Activated CD8-positive, alpha-beta memory T cell treated with anti-CD3 and anti-CD28 coated beads, Interleukin-2, amount 10 ng/mL, durations not matched to agents 7 days and 5 days (primary cell): ENCODE measurements at regions not wholly inside any gene's neighbourhood (a gene's known extent, or its start where the extent isn't known, plus 50 kb on each side); places are given as distances from the start of the nearest gene placed in this dataset.
"Not testable (repeated sequence)": the region's sequence is repeated elsewhere in the genome, so short reads cannot be mapped to it uniquely, and the experiment has no call there.

Source experiments
- ATAC-seq: fragments of 150-1000 bp; cut with Tn5 transposase; one replicate; pipeline ENCODE4 v1.10.0; 2021; ENCODE audit warnings: moderate library complexity
- CTCF ChIA-PET: fragments of 350-600 bp; sonication (Branson Sonifier 250); formaldehyde crosslinking; loops from one replicate; lab custom pipeline; 2021; ENCODE audit warnings: antibody characterized with exemption; lab: Charles Lee
- DNase-seq: peaks from one replicate; pipeline ENCODE4 v3.0.0-alpha.2; 2020
- H3K27ac Mint-ChIP-seq: one replicate; pipeline ENCODE4 v1.8.0; 2021; ENCODE audit warnings: mild to moderate bottlenecking, mixed read lengths
- H3K27me3 Mint-ChIP-seq: one replicate; pipeline ENCODE4 v1.8.0; 2021; ENCODE audit warnings: mixed read lengths
- H3K36me3 Mint-ChIP-seq: one replicate; pipeline ENCODE4 v1.8.0; 2021; ENCODE audit warnings: mild to moderate bottlenecking, mixed read lengths
- H3K4me1 Mint-ChIP-seq: one replicate; pipeline ENCODE4 v1.8.0; 2021; ENCODE audit warnings: mixed read lengths
- H3K4me3 Mint-ChIP-seq: one replicate; pipeline ENCODE4 v1.8.0; 2021; ENCODE audit warnings: mild to moderate bottlenecking, moderate library complexity, mixed read lengths
- H3K9me3 Mint-ChIP-seq: one replicate; pipeline ENCODE4 v1.8.0; 2022; ENCODE audit warnings: low read depth, mixed read lengths

- DNase-seq = no peak
- CTCF ChIA-PET = no interaction called here
- no peaks in the 10 kb centered on the region for H3K36me3 Mint-ChIP-seq
- no peaks in the 10 kb centered on the region for H3K4me1 Mint-ChIP-seq
- H3K4me3 Mint-ChIP-seq = no peak overlapping the region
- peaks cover 10% of the 10 kb centered on the region for H3K9me3 Mint-ChIP-seq
- no peaks in the 10 kb centered on the region for H3K27me3 Mint-ChIP-seq
- no peak overlapping the region for H3K27ac Mint-ChIP-seq
- ATAC-seq = no peak
Measured at GRCh38 chr11:21658654-21659193, 534.2 kb upstream of the ANO5 start.

- H3K27ac Mint-ChIP-seq, H3K9me3 Mint-ChIP-seq, CTCF ChIA-PET, DNase-seq, H3K36me3 Mint-ChIP-seq, ATAC-seq, H3K4me3 Mint-ChIP-seq, H3K27me3 Mint-ChIP-seq, H3K4me1 Mint-ChIP-seq: not testable (repeated sequence)
Measured at GRCh38 chr11:21659377-21659776, 533.5 kb upstream of the ANO5 start.

GRCh38 chr11:21659961-21660360 lies 532.9 kb upstream of the ANO5 start:
- ATAC-seq (no peak), DNase-seq (no peak)
- Mint-ChIP-seq H3K27ac (no peak overlapping the region), H3K27me3 (no peaks in the 10 kb centered on the region), H3K36me3 (no peaks in the 10 kb centered on the region), H3K4me1 (no peaks in the 10 kb centered on the region), H3K4me3 (no peak overlapping the region), H3K9me3 (peaks cover 10% of the 10 kb centered on the region)
- CTCF ChIA-PET = no interaction called here

GRCh38 chr11:21675049-21675616 lies 517.8 kb upstream of the ANO5 start:
- CTCF ChIA-PET = no interaction called here
- no peak overlapping the region for H3K4me3 Mint-ChIP-seq
- peaks cover 3% of the 10 kb centered on the region for H3K9me3 Mint-ChIP-seq
- no peak for DNase-seq
- ATAC-seq = no peak
- no peaks in the 10 kb centered on the region for H3K27me3 Mint-ChIP-seq
- no peaks in the 10 kb centered on the region for H3K36me3 Mint-ChIP-seq
- H3K4me1 Mint-ChIP-seq = no peaks in the 10 kb centered on the region
- no peak overlapping the region for H3K27ac Mint-ChIP-seq

GRCh38 chr11:21687643-21688042 lies 505.2 kb upstream of the ANO5 start:
- H3K27me3 Mint-ChIP-seq = no peaks in the 10 kb centered on the region
- H3K27ac Mint-ChIP-seq = no peak overlapping the region
- H3K36me3 Mint-ChIP-seq = no peaks in the 10 kb centered on the region
- DNase-seq (no peak), ATAC-seq (no peak)
- peaks cover 7% of the 10 kb centered on the region for H3K9me3 Mint-ChIP-seq
- H3K4me3 Mint-ChIP-seq = no peak overlapping the region
- H3K4me1 Mint-ChIP-seq = no peaks in the 10 kb centered on the region
- CTCF ChIA-PET = no interaction called here

- Mint-ChIP-seq H3K4me1 (no peaks in the 10 kb centered on the region), H3K27ac (no peak overlapping the region), H3K4me3 (no peak overlapping the region), H3K36me3 (no peaks in the 10 kb centered on the region), H3K9me3 (peaks cover 2% of the 10 kb centered on the region), H3K27me3 (no peaks in the 10 kb centered on the region)
- CTCF ChIA-PET = no interaction called here
- ATAC-seq (no peak), DNase-seq (no peak)
Measured at GRCh38 chr11:21704539-21704938, 488.3 kb upstream of the ANO5 start.

GRCh38 chr11:21707116-21707739 lies 485.7 kb upstream of the ANO5 start:
- H3K4me3 Mint-ChIP-seq = no peak overlapping the region
- H3K27ac Mint-ChIP-seq = no peak overlapping the region
- no peaks in the 10 kb centered on the region for H3K4me1 Mint-ChIP-seq
- CTCF ChIA-PET = no interaction called here
- no peak for ATAC-seq
- no peaks in the 10 kb centered on the region for H3K27me3 Mint-ChIP-seq
- H3K9me3 Mint-ChIP-seq = peaks cover 2% of the 10 kb centered on the region
- no peak for DNase-seq
- no peaks in the 10 kb centered on the region for H3K36me3 Mint-ChIP-seq

- no peak overlapping the region for H3K27ac Mint-ChIP-seq
- CTCF ChIA-PET = no interaction called here
- no peak overlapping the region for H3K4me3 Mint-ChIP-seq
- H3K9me3 Mint-ChIP-seq = peaks cover 2% of the 10 kb centered on the region
- ATAC-seq (no peak), DNase-seq (no peak)
- H3K4me1 Mint-ChIP-seq = no peaks in the 10 kb centered on the region
- H3K27me3 Mint-ChIP-seq = no peaks in the 10 kb centered on the region
- H3K36me3 Mint-ChIP-seq = no peaks in the 10 kb centered on the region
Measured at GRCh38 chr11:21710809-21711208, 482.1 kb upstream of the ANO5 start.

- H3K4me3 Mint-ChIP-seq = no peak overlapping the region
- H3K27me3 Mint-ChIP-seq = no peaks in the 10 kb centered on the region
- DNase-seq = no peak
- no peak overlapping the region for H3K27ac Mint-ChIP-seq
- H3K4me1 Mint-ChIP-seq = no peaks in the 10 kb centered on the region
- CTCF ChIA-PET = no interaction called here
- no peak for ATAC-seq
- H3K36me3 Mint-ChIP-seq = no peaks in the 10 kb centered on the region
- H3K9me3 Mint-ChIP-seq = peaks cover 2% of the 10 kb centered on the region
Measured at GRCh38 chr11:21711341-21711740, 481.5 kb upstream of the ANO5 start.

GRCh38 chr11:21723678-21724077 lies 469.2 kb upstream of the ANO5 start:
- Mint-ChIP-seq H3K27me3 (no peaks in the 10 kb centered on the region), H3K27ac (no peak overlapping the region), H3K36me3 (no peaks in the 10 kb centered on the region), H3K9me3 (peaks cover 9% of the 10 kb centered on the region), H3K4me3 (no peak overlapping the region), H3K4me1 (no peaks in the 10 kb centered on the region)
- CTCF ChIA-PET = no interaction called here
- no peak for ATAC-seq
- DNase-seq = no peak

GRCh38 chr11:21727102-21727501 lies 465.8 kb upstream of the ANO5 start:
- CTCF ChIA-PET = no interaction called here
- Mint-ChIP-seq H3K27ac (no peak overlapping the region), H3K9me3 (peaks cover 10% of the 10 kb centered on the region), H3K4me3 (no peak overlapping the region), H3K27me3 (no peaks in the 10 kb centered on the region), H3K36me3 (no peaks in the 10 kb centered on the region), H3K4me1 (no peaks in the 10 kb centered on the region)
- no peak for DNase-seq
- ATAC-seq = no peak

- Mint-ChIP-seq H3K27ac (no peak overlapping the region), H3K9me3 (peaks cover 14% of the 10 kb centered on the region), H3K4me3 (no peak overlapping the region), H3K4me1 (no peaks in the 10 kb centered on the region), H3K27me3 (no peaks in the 10 kb centered on the region), H3K36me3 (no peaks in the 10 kb centered on the region)
- no peak for DNase-seq
- ATAC-seq = no peak
- CTCF ChIA-PET = no interaction called here
Measured at GRCh38 chr11:21736404-21736803, 456.5 kb upstream of the ANO5 start.

- Mint-ChIP-seq H3K4me3 (peak overlapping the region; percentile 21), H3K9me3 (peaks cover 14% of the 10 kb centered on the region), H3K27ac (peak overlapping the region; percentile 67)
- ATAC-seq, H3K27me3 Mint-ChIP-seq, CTCF ChIA-PET, H3K36me3 Mint-ChIP-seq, DNase-seq, H3K4me1 Mint-ChIP-seq: not testable (repeated sequence)
Measured at GRCh38 chr11:21752475-21753243, 440.2 kb upstream of the ANO5 start.

GRCh38 chr11:21753244-21753767 lies 439.6 kb upstream of the ANO5 start:
- ATAC-seq, H3K4me1 Mint-ChIP-seq, DNase-seq, H3K27ac Mint-ChIP-seq, CTCF ChIA-PET, H3K36me3 Mint-ChIP-seq, H3K27me3 Mint-ChIP-seq: not testable (repeated sequence)
- Mint-ChIP-seq H3K4me3 (peak overlapping the region; percentile 33), H3K9me3 (peaks cover 12% of the 10 kb centered on the region)
